IMR-90 (cell line): ENCODE measurements at regions not wholly inside any gene's neighbourhood (a gene's known extent, or its start where the extent isn't known, plus 50 kb on each side); places are given as distances from the start of the nearest gene placed in this dataset.

Source experiments
- ATAC-seq: fragments of 200-7000 bp; cut with Tn5 transposase; 2 replicates; pipeline ENCODE4 v1.9.1; 2020; ENCODE audit warnings: low read depth, mild to moderate bottlenecking, moderate library complexity
- BruUV-seq: library from RNA; stranded (reverse); fragments of 400-500 nt; replicated peaks from 2 replicates; lab custom pipeline; 2021; lab: Mats Ljungman, UMichigan
- CTCF ChIA-PET: fragments of 300-600 bp; formaldehyde crosslinking; extraction: SDS; loops from one replicate; lab custom pipeline; 2021; ENCODE audit warnings: antibody characterized with exemption; lab: Yijun Ruan, JAX
- POLR2A ChIA-PET: fragments of 300-600 bp; sonication (Branson Sonifier 250); formaldehyde crosslinking; loops from one replicate; lab custom pipeline; 2022; ENCODE audit warnings: antibody characterized with exemption; ENCODE audit not compliant: unreplicated experiment; lab: Charles Lee
- DNase-seq: peaks from one replicate; pipeline ENCODE4 v3.0.0; 2013
- H2AFZ ChIP-seq: replicated peaks from 2 replicates; pipeline ENCODE3; 2013; ENCODE audit warnings: low read length, mild to moderate bottlenecking; ENCODE audit not compliant: poor library complexity
- H2AK5ac ChIP-seq: 2 replicates; pipeline ENCODE4 v1.6.1; 2013; ENCODE audit warnings: low read depth, low read length, inconsistent platforms
- H2AK9ac ChIP-seq: replicated peaks from 2 replicates; pipeline ENCODE3; 2013; ENCODE audit warnings: mild to moderate bottlenecking, low read depth, low read length, moderate library complexity; ENCODE audit not compliant: poor library complexity
- H2BK120ac ChIP-seq: 2 replicates; pipeline ENCODE4 v1.6.1; 2013; ENCODE audit warnings: low read depth, low read length, inconsistent platforms
- H2BK15ac ChIP-seq: 3 replicates; pipeline ENCODE4 v1.6.1; 2013; ENCODE audit warnings: low read depth, low read length, inconsistent platforms
- H2BK20ac ChIP-seq: 2 replicates; pipeline ENCODE4 v1.6.1; 2013; ENCODE audit warnings: low read depth, mild to moderate bottlenecking, inconsistent platforms, low read length, moderate library complexity
- H2BK5ac ChIP-seq: 2 replicates; pipeline ENCODE4 v1.6.1; 2013; ENCODE audit warnings: mild to moderate bottlenecking, low read depth, low read length, inconsistent platforms; ENCODE audit not compliant: poor library complexity, severe bottlenecking
- H3K14ac ChIP-seq: replicated peaks from 2 replicates; pipeline ENCODE4 v1.6.1; 2013; ENCODE audit warnings: low read depth, low read length, inconsistent platforms
- H3K18ac ChIP-seq: 2 replicates; pipeline ENCODE4 v1.6.1; 2013; ENCODE audit warnings: low read depth, low read length, control low read depth
- H3K23ac ChIP-seq: 2 replicates; pipeline ENCODE4 v1.6.1; 2013; ENCODE audit warnings: low read depth, low read length, inconsistent platforms
- H3K27ac ChIP-seq: 2 replicates; pipeline ENCODE4 v1.5.1; 2013; ENCODE audit warnings: mild to moderate bottlenecking, control low read depth, low read length; ENCODE audit not compliant: insufficient read depth
- H3K27me3 ChIP-seq: 2 replicates; pipeline ENCODE4 v1.6.1; 2013; ENCODE audit warnings: low read length; ENCODE audit not compliant: control insufficient read depth, insufficient read depth
- H3K36me3 ChIP-seq: 2 replicates; pipeline ENCODE4 v1.6.1; 2013; ENCODE audit warnings: low read length, mixed read lengths; ENCODE audit not compliant: control insufficient read depth, insufficient read depth
- H3K4ac ChIP-seq: 2 replicates; pipeline ENCODE4 v1.6.1; 2013; ENCODE audit warnings: low read depth, low read length, inconsistent platforms
- H3K4me1 ChIP-seq: 2 replicates; pipeline ENCODE4 v1.6.1; 2013; ENCODE audit warnings: low read length, mixed read lengths; ENCODE audit not compliant: control insufficient read depth, insufficient read depth
- H3K4me2 ChIP-seq: 2 replicates; pipeline ENCODE4 v1.6.1; 2013; ENCODE audit warnings: low read depth, mild to moderate bottlenecking, control low read depth, low read length, moderate library complexity
- H3K4me3 ChIP-seq: 2 replicates; pipeline ENCODE4 v1.5.1; 2013; ENCODE audit warnings: low read depth, mild to moderate bottlenecking, control low read depth, low read length, moderate library complexity; ENCODE audit not compliant: insufficient read depth
- H3K56ac ChIP-seq: 2 replicates; pipeline ENCODE4 v1.6.1; 2013; ENCODE audit warnings: low read length, inconsistent platforms; ENCODE audit not compliant: insufficient read depth; ENCODE audit errors: extremely low read depth
- H3K79me1 ChIP-seq, 2 experiments: 2 replicates each; pipeline ENCODE4 v1.6.1; 2013; ENCODE audit warnings: low read length in 2 of 2, inconsistent platforms in 1 of 2, low read depth in 1 of 2
- H3K9ac ChIP-seq: 2 replicates; pipeline ENCODE4 v1.6.1; 2013; ENCODE audit warnings: low read depth, low read length, control low read depth
- H3K9me1 ChIP-seq: 2 replicates; pipeline ENCODE4 v1.6.1; 2013; ENCODE audit warnings: low read length, inconsistent platforms; ENCODE audit not compliant: insufficient read depth
- H3K9me3 ChIP-seq: 2 replicates; pipeline ENCODE4 v1.6.1; 2013; ENCODE audit warnings: low read length; ENCODE audit not compliant: control insufficient read depth, insufficient read depth
- H4K20me1 ChIP-seq: 2 replicates; pipeline ENCODE4 v1.6.1; 2013; ENCODE audit warnings: low read length, inconsistent platforms; ENCODE audit not compliant: insufficient read depth
- H4K5ac ChIP-seq: 2 replicates; pipeline ENCODE4 v1.6.1; 2013; ENCODE audit warnings: mild to moderate bottlenecking, low read depth, low read length, control low read depth
- H4K8ac ChIP-seq, 2 experiments: 2 replicates each; pipeline ENCODE4 v1.6.1; 2013; ENCODE audit warnings: low read depth in 2 of 2, low read length in 2 of 2, control low read depth in 1 of 2, inconsistent platforms in 1 of 2
- H4K91ac ChIP-seq: 2 replicates; pipeline ENCODE4 v1.6.1; 2013; ENCODE audit warnings: low read depth, low read length, inconsistent platforms; ENCODE audit not compliant: insufficient read depth
- BHLHE40 ChIP-seq: fragments of 150-350 bp; IDR thresholded peaks from 2 replicates; pipeline ENCODE4 v1.6.1; 2016; ENCODE audit warnings: mild to moderate bottlenecking, low read depth, low read length
- MXI1 ChIP-seq: IDR thresholded peaks from 2 replicates; pipeline ENCODE4 v1.6.1; 2012; ENCODE audit warnings: low read depth, mild to moderate bottlenecking, low read length, moderate library complexity, borderline replicate concordance
- RCOR1 ChIP-seq: IDR thresholded peaks from 2 replicates; pipeline ENCODE4 v1.6.1; 2012; ENCODE audit warnings: mild to moderate bottlenecking, low read length, improper control_type of control experiment; ENCODE audit not compliant: insufficient replicate concordance
- RFX5 ChIP-seq: IDR thresholded peaks from 2 replicates; pipeline ENCODE4 v1.8.0; 2012; ENCODE audit warnings: low read depth, mild to moderate bottlenecking, low read length, moderate library complexity
- WGBS, 2 experiments: methylation state at CpG; one replicate each; pipeline versions ENCODE4 v1.1.5 to v1.1.7; 2013; ENCODE audit warnings: missing lambda C conversion rate in 2 of 2; ENCODE audit not compliant: insufficient read length in 1 of 2; ENCODE audit errors: extremely low coverage in 2 of 2; 5-methylcytosine and 5-hydroxymethylcytosine counted together
- dilution Hi-C: fragments of 300-500 bp; cut with HindIII; formaldehyde crosslinking; loops from one replicate; pipeline ENCODE4 v1.14.3; 2018; ENCODE audit warnings: low sequenced_read_pairs; ENCODE audit not compliant: unreplicated experiment
- in situ Hi-C: fragments of 300-500 bp; cut with MboI; formaldehyde crosslinking; loops from 3 replicates; pipeline ENCODE4 v1.14.3; 2019; ENCODE audit warnings: low sequenced_read_pairs, inconsistent platforms, mixed read lengths
- intact Hi-C: fragments of 100-400 bp; cut with micrococcal nuclease; formaldehyde crosslinking; loops from 2 replicates; pipeline ENCODE4 v1.10.0; 2022
- TF ChIP-seq, protein P1 (sequence below): fragments of 150-350 bp; IDR thresholded peaks from 2 replicates; pipeline ENCODE4 v1.6.1; 2016; ENCODE audit warnings: low read depth, mild to moderate bottlenecking, low read length, moderate library complexity, borderline replicate concordance
- TF ChIP-seq, protein P2 (sequence below): conservative IDR thresholded peaks from 2 replicates; pipeline ENCODE4 v1.5.1; 2012; ENCODE audit warnings: mild to moderate bottlenecking, low read depth, low read length, improper control_type of control experiment

GRCh38 chrX:150225266-150225665 is 137.9 kb upstream of the MAMLD1 start:
- Histone ChIP-seq H3K23ac (no peak overlapping the region), H3K4me2 (no peak overlapping the region), H2AFZ (no peak overlapping the region), H4K91ac (no peak overlapping the region), H3K27ac (no peak overlapping the region), H3K27me3 (peaks cover 9% of the 10 kb centered on the region), H2BK5ac (no peak overlapping the region), H3K9me3 (no peaks in the 10 kb centered on the region), H3K4me1 (no peaks in the 10 kb centered on the region), H4K5ac (no peak overlapping the region), H2AK5ac (no peak overlapping the region), H3K9me1 (no peaks in the 10 kb centered on the region; the same call in 1 of the 2 replicates), H3K79me1 (no peaks in the 10 kb centered on the region), H4K20me1 (no peaks in the 10 kb centered on the region), H3K14ac (no peak overlapping the region), H2BK15ac (no peak overlapping the region), H2AK9ac (no peak overlapping the region), H3K36me3 (no peaks in the 10 kb centered on the region), H2BK120ac (no peak overlapping the region), H3K4me3 (no peak overlapping the region), H3K9ac (no peak overlapping the region), H4K8ac (no peak overlapping the region), H3K56ac (no peak overlapping the region), H3K4ac (no peak overlapping the region), H2BK20ac (no peak overlapping the region), H3K18ac (no peak overlapping the region)
- intact Hi-C loops (no loop called here), dilution Hi-C loops (no loop called here), in situ Hi-C loops (no loop called here)
- TF ChIP-seq MXI1 = no peak
- TF ChIP-seq, protein P1, sequence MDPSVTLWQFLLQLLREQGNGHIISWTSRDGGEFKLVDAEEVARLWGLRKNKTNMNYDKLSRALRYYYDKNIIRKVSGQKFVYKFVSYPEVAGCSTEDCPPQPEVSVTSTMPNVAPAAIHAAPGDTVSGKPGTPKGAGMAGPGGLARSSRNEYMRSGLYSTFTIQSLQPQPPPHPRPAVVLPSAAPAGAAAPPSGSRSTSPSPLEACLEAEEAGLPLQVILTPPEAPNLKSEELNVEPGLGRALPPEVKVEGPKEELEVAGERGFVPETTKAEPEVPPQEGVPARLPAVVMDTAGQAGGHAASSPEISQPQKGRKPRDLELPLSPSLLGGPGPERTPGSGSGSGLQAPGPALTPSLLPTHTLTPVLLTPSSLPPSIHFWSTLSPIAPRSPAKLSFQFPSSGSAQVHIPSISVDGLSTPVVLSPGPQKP = no peak
- TF ChIP-seq, protein P2, sequence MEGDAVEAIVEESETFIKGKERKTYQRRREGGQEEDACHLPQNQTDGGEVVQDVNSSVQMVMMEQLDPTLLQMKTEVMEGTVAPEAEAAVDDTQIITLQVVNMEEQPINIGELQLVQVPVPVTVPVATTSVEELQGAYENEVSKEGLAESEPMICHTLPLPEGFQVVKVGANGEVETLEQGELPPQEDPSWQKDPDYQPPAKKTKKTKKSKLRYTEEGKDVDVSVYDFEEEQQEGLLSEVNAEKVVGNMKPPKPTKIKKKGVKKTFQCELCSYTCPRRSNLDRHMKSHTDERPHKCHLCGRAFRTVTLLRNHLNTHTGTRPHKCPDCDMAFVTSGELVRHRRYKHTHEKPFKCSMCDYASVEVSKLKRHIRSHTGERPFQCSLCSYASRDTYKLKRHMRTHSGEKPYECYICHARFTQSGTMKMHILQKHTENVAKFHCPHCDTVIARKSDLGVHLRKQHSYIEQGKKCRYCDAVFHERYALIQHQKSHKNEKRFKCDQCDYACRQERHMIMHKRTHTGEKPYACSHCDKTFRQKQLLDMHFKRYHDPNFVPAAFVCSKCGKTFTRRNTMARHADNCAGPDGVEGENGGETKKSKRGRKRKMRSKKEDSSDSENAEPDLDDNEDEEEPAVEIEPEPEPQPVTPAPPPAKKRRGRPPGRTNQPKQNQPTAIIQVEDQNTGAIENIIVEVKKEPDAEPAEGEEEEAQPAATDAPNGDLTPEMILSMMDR = no peak
- no peak for TF ChIP-seq RCOR1
- no peak for TF ChIP-seq RFX5
- no peak for TF ChIP-seq BHLHE40
- POLR2A ChIA-PET = no interaction called here
- ATAC-seq (no peak), DNase-seq (no peak)
- BruUV-seq = no TSS peak
- WGBS, 2 experiments = no CpG with 5 or more reads among the region's 3 CpGs
- CTCF ChIA-PET = no interaction called here
